GM12878 (cell line): ENCODE measurements at regions not wholly inside any gene's neighbourhood (a gene's known extent, or its start where the extent isn't known, plus 50 kb on each side); places are given as distances from the start of the nearest gene placed in this dataset.

ENCODE experiments used
- ATAC-seq: fragments of 200-7000 bp; cut with Tn5 transposase; 3 replicates; pipeline ENCODE4 v1.9.1; 2020; ENCODE audit warnings: mild to moderate bottlenecking, moderate library complexity
- BruUV-seq: library from RNA; stranded (reverse); fragments of 400-500 nt; replicated peaks from 2 replicates; lab custom pipeline; 2021; lab: Mats Ljungman, UMichigan
- CTCF ChIA-PET: fragments of 300-600 bp; sonication (Branson Sonifier 250); formaldehyde crosslinking; extraction: SDS; loops from one replicate; lab custom pipeline; 2021; ENCODE audit warnings: inconsistent platforms; lab: Yijun Ruan, JAX
- POLR2A ChIA-PET: fragments of 350-600 bp; formaldehyde crosslinking; extraction: SDS; loops from one replicate; lab custom pipeline; 2021; ENCODE audit warnings: inconsistent platforms; lab: Charles Lee
- RAD21 ChIA-PET: fragments of 300-600 bp; sonication (Branson Sonifier 250); formaldehyde crosslinking; loops from one replicate; lab custom pipeline; 2023; ENCODE audit warnings: antibody characterized with exemption; ENCODE audit not compliant: unreplicated experiment; lab: Charles Lee
- SMC1A ChIA-PET: fragments of 300-600 bp; sonication (Branson Sonifier 250); formaldehyde crosslinking; loops from one replicate; lab custom pipeline; 2023; ENCODE audit not compliant: unreplicated experiment, uncharacterized antibody; lab: Charles Lee
- DNase-seq: peaks from one replicate; pipeline ENCODE4 v3.0.0-alpha.2; 2011; ENCODE audit warnings: low read depth, low spot score
- FAIRE-seq: peaks from 3 replicates; lab custom pipeline; 2011; peaks lifted over from hg19 to GRCh38; lab: Jason Lieb, UNC
- H2AFZ ChIP-seq: 2 replicates; pipeline ENCODE4 v1.6.0; 2011; ENCODE audit warnings: low read depth, low read length, control low read depth; ENCODE audit not compliant: control insufficient read depth
- H3K27ac ChIP-seq: 2 replicates; pipeline ENCODE4 v1.5.1; 2011; ENCODE audit warnings: control low read depth; ENCODE audit not compliant: control insufficient read depth, insufficient read depth
- H3K27me3 ChIP-seq, 2 experiments: replicated peaks in 1 of 2; 2 replicates each; pipeline versions ENCODE4 v1.6.0 to v1.6.1; 2011; ENCODE audit warnings: low read length in 1 of 2; ENCODE audit not compliant: control insufficient read depth in 2 of 2, insufficient read depth in 2 of 2
- H3K36me3 ChIP-seq, 2 experiments: 2 replicates each; pipeline ENCODE4 v1.5.1; 2011; ENCODE audit warnings: low read length in 1 of 2; ENCODE audit not compliant: control insufficient read depth in 2 of 2, insufficient read depth in 2 of 2
- H3K4me1 ChIP-seq: 2 replicates; pipeline ENCODE4 v1.6.1; 2011; ENCODE audit warnings: mild to moderate bottlenecking, low read length, moderate library complexity, mixed read lengths; ENCODE audit not compliant: control insufficient read depth, insufficient read depth
- H3K4me2 ChIP-seq: 2 replicates; pipeline ENCODE4 v1.6.0; 2011; ENCODE audit warnings: control low read depth; ENCODE audit not compliant: control insufficient read depth, insufficient read depth
- H3K4me3 ChIP-seq: fragments of 200-600 bp; sonication (generic); 2 replicates; pipeline ENCODE4 v1.5.1; 2016
- H3K79me2 ChIP-seq: 2 replicates; pipeline ENCODE4 v1.6.0; 2011; ENCODE audit warnings: low read length; ENCODE audit not compliant: control insufficient read depth, insufficient read depth
- H3K9ac ChIP-seq: 2 replicates; pipeline ENCODE4 v1.8.0; 2011; ENCODE audit warnings: low read length, control low read depth, mixed read lengths; ENCODE audit not compliant: control insufficient read depth, insufficient read depth
- H3K9me3 ChIP-seq: replicated peaks from 3 replicates; pipeline ENCODE4 v1.5.1; 2011; ENCODE audit warnings: mild to moderate bottlenecking, low read length; ENCODE audit not compliant: control insufficient read depth, insufficient read depth
- H4K20me1 ChIP-seq: 2 replicates; pipeline ENCODE4 v1.6.0; 2011; ENCODE audit not compliant: control insufficient read depth, insufficient read depth
- ETV6 ChIP-seq, 2 experiments: fragments of 450-650 bp in 1 of 2; IDR thresholded peaks in 1 of 2; conservative IDR thresholded peaks in 1 of 2; 2 replicates each; pipeline ENCODE4 v1.6.1; 2014; ENCODE audit warnings: antibody characterized with exemption in 1 of 2, borderline replicate concordance in 1 of 2, low read depth in 1 of 2, mild to moderate bottlenecking in 1 of 2, moderate library complexity in 1 of 2
- FOS ChIP-seq: IDR thresholded peaks from 3 replicates; pipeline ENCODE4 v1.6.1; 2011; ENCODE audit warnings: borderline replicate concordance; ENCODE audit not compliant: insufficient read length; ENCODE audit errors: extremely low read depth
- IKZF2 ChIP-seq, 2 experiments: fragments of 450-650 bp; IDR thresholded peaks; 2 replicates each; pipeline ENCODE4 v1.6.1; 2017; ENCODE audit warnings: mild to moderate bottlenecking in 2 of 2, moderate library complexity in 2 of 2
- MXI1 ChIP-seq: fragments of 150-350 bp; IDR thresholded peaks from 2 replicates; pipeline ENCODE4 v1.6.1; 2011; ENCODE audit warnings: low read depth, mild to moderate bottlenecking, inconsistent platforms, low read length, improper control_type of control experiment
- NR2C1 ChIP-seq: fragments of 450-650 bp; IDR thresholded peaks from 2 replicates; pipeline ENCODE4 v1.6.1; 2017; ENCODE audit warnings: antibody characterized with exemption, mild to moderate bottlenecking, moderate library complexity
- STAT3 ChIP-seq: IDR thresholded peaks from 2 replicates; pipeline ENCODE4 v1.6.1; 2011; ENCODE audit warnings: low read depth, low read length, improper control_type of control experiment
- ZBTB11 ChIP-seq: fragments of 450-650 bp; formaldehyde crosslinking; IDR thresholded peaks from 2 replicates; pipeline ENCODE4 v1.5.0; 2022; ENCODE audit warnings: mild to moderate bottlenecking, missing genetic modification characterization
- WGBS: methylation state at CpG from one replicate; pipeline ENCODE4 v1.1.6; 2016; ENCODE audit warnings: low lambda C conversion rate; ENCODE audit not compliant: insufficient replicate concordance, insufficient coverage; ENCODE audit errors: missing lambda C conversion rate; 5-methylcytosine and 5-hydroxymethylcytosine counted together
- in situ Hi-C: fragments of 300-500 bp; cut with MboI; formaldehyde crosslinking; loops from 9 replicates; pipeline ENCODE4 v1.14.3; 2018; ENCODE audit warnings: mixed read lengths
- intact Hi-C: fragments of 100-400 bp; cut with micrococcal nuclease; formaldehyde crosslinking; loops from one replicate; pipeline ENCODE4 v1.14.2; 2022; ENCODE audit not compliant: unreplicated experiment
- TF ChIP-seq, protein P1 (sequence below): IDR thresholded peaks from 2 replicates; pipeline ENCODE4 v1.6.1; 2011; ENCODE audit warnings: low read depth, mild to moderate bottlenecking, low read length, moderate library complexity, borderline replicate concordance; ENCODE audit errors: extremely low read depth

GRCh38 chr10:20627946-20628507 is 269.1 kb downstream of the NEBL start (continued):
- TF ChIP-seq, protein P1, sequence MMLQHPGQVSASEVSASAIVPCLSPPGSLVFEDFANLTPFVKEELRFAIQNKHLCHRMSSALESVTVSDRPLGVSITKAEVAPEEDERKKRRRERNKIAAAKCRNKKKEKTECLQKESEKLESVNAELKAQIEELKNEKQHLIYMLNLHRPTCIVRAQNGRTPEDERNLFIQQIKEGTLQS, result no peak
- no peak for TF ChIP-seq FOS
- no peak for TF ChIP-seq IKZF2 (IDR thresholded peaks at IDR 0.05)

- H3K4me3 ChIP-seq, result no peak overlapping the region
- WGBS, result 27% methylated on average over 1 of the region's 1 CpG
- RAD21 ChIA-PET, result no interaction called here
- TF ChIP-seq ETV6 (conservative IDR thresholded peaks at IDR 0.05 in 1 of 2, IDR thresholded peaks at IDR 0.05 in 1 of 2; ENCODE audit: borderline replicate concordance in 1 of 2, low read depth in 1 of 2), result no peak
- TF ChIP-seq, all 136 proteins: peak for 0
- H4K20me1 ChIP-seq, result no peaks in the 10 kb centered on the region
- H3K27me3 ChIP-seq, result no peaks in the 10 kb centered on the region
- BruUV-seq, result no TSS peak
- no peak for DNase-seq
- H3K9me3 ChIP-seq, result no peaks in the 10 kb centered on the region
- CTCF ChIA-PET, result no interaction called here
- intact Hi-C loops (loop anchor here (5.0 kb wide), 1 partner anchor 1930 kb away; no protein-coding TSS in a partner anchor), in situ Hi-C loops (no loop called here)
- no peak overlapping the region for H3K4me2 ChIP-seq
- no peaks in the 10 kb centered on the region for H3K79me2 ChIP-seq
- POLR2A ChIA-PET, result no interaction called here
- SMC1A ChIA-PET, result no interaction called here
- ATAC-seq, result no peak
- no peak for FAIRE-seq
- H3K36me3 ChIP-seq, result no peaks in the 10 kb centered on the region
- H3K27ac ChIP-seq, result no peak overlapping the region
- no peak overlapping the region for H3K9ac ChIP-seq
- H2AFZ ChIP-seq, result no peak overlapping the region
- no peaks in the 10 kb centered on the region for H3K4me1 ChIP-seq
Observed at GRCh38 chr10:20627087-20627486, 270.0 kb downstream of the NEBL start.

GRCh38 chr10:20625868-20626267 is 271.2 kb downstream of the NEBL start:
- DNase-seq, result no peak
- BruUV-seq, result no TSS peak
- 0% methylated on average over 1 of the region's 1 CpG for WGBS
- Histone ChIP-seq H2AFZ (no peak overlapping the region), H3K4me3 (no peak overlapping the region), H3K27me3 (no peaks in the 10 kb centered on the region), H3K9me3 (no peaks in the 10 kb centered on the region), H3K4me2 (no peak overlapping the region), H3K36me3 (no peaks in the 10 kb centered on the region), H3K27ac (no peak overlapping the region), H3K4me1 (no peaks in the 10 kb centered on the region), H3K9ac (no peak overlapping the region), H4K20me1 (no peaks in the 10 kb centered on the region), H3K79me2 (no peaks in the 10 kb centered on the region)
- RAD21 ChIA-PET, result no interaction called here
- CTCF ChIA-PET, result no interaction called here
- SMC1A ChIA-PET, result no interaction called here
- no peak for ATAC-seq
- FAIRE-seq, result no peak
- POLR2A ChIA-PET, result no interaction called here
- in situ Hi-C loops (no loop called here), intact Hi-C loops (loop anchor here (5.0 kb wide), 1 partner anchor 1929 kb away; no protein-coding TSS in a partner anchor)
- TF ChIP-seq MXI1, result no peak
- no peak for TF ChIP-seq STAT3
- TF ChIP-seq NR2C1, result no peak
- no peak for TF ChIP-seq ZBTB11 (CRISPR knock-in tag)
